ENCODE measurements at regions not wholly inside any gene's neighbourhood (a gene's known extent, or its start where the extent isn't known, plus 50 kb on each side); places are given as distances from the start of the nearest gene placed in this dataset.

- TF ChIP-seq CTCF (IDR thresholded peaks at IDR 0.05; ENCODE audit: low read length) (no peak), EZH2phosphoT487 (IDR thresholded peaks at IDR 0.05; ENCODE audit: low read length) (no peak)
These were observed 99.5 kb upstream of the TSPAN2 start for GRCh38 chr1:115188680-115189395.

Measured in MM.1S (cell line).